ENCODE measurements at regions not wholly inside any gene's neighbourhood (a gene's known extent, or its start where the extent isn't known, plus 50 kb on each side); places are given as distances from the start of the nearest gene placed in this dataset.

- no peak overlapping the region for H3K27ac ChIP-seq (ENCODE audit: low read depth, low read length)
- H2BK5ac ChIP-seq (ENCODE audit: low read depth, low read length) = no peak overlapping the region
- no peak overlapping the region for H3K56ac ChIP-seq (replicated peaks; ENCODE audit: insufficient read length, low read depth, low read length)
- H3K9ac ChIP-seq (replicated peaks in 1 of 4; ENCODE audit: extremely low read depth in 1 of 4, low read depth in 3 of 4, low read length in 3 of 4) = no peak overlapping the region
- H2AK5ac ChIP-seq (ENCODE audit: low read depth, low read length) = no peak overlapping the region
- peaks cover 0 to 5% (median 1%) of the 10 kb centered on the region in 4 experiments; a peak in 4 of 7 replicates for H3K4me1 ChIP-seq (replicated peaks in 1 of 4; ENCODE audit: control insufficient read depth in 3 of 4, insufficient read depth in 4 of 4, low read length in 3 of 4)
- DNase-seq (ENCODE audit: low read depth in 1 of 2, low spot score in 2 of 2) = no peak
- H2BK120ac ChIP-seq (replicated peaks; ENCODE audit: low read depth, low read length) = no peak overlapping the region
- H2BK15ac ChIP-seq (ENCODE audit: low read length) = no peak overlapping the region
- H3K4ac ChIP-seq (replicated peaks; ENCODE audit: insufficient read length, low read depth, low read length) = no peak overlapping the region
- H3K4me2 ChIP-seq (ENCODE audit: insufficient read depth in 1 of 2, low read depth in 2 of 2, low read length in 2 of 2) = no peak overlapping the region
- H3K9me3 ChIP-seq (ENCODE audit: insufficient read depth in 2 of 2, low read depth in 1 of 2, low read length in 1 of 2) = no peaks in the 10 kb centered on the region
- H3K4me3 ChIP-seq (ENCODE audit: extremely low read depth in 1 of 4, insufficient read depth in 2 of 4, low read depth in 3 of 4, low read length in 4 of 4) = no peak overlapping the region
- FAIRE-seq = no peak
- H3K27me3 ChIP-seq (replicated peaks in 1 of 4; ENCODE audit: control insufficient read depth in 3 of 4, extremely low read depth in 1 of 4, insufficient read depth in 3 of 4, low read length in 3 of 4) = no peaks in the 10 kb centered on the region
- H4K20me1 ChIP-seq (replicated peaks in 1 of 2; ENCODE audit: control insufficient read depth in 1 of 2, insufficient read depth in 2 of 2, low read length in 2 of 2) = no peaks in the 10 kb centered on the region
- no peak overlapping the region for H2BK12ac ChIP-seq (ENCODE audit: low read depth, low read length)
- H2AFZ ChIP-seq (ENCODE audit: low read length) = no peak overlapping the region
- POLR2A ChIA-PET (ENCODE audit: partially characterized antibody) = no interaction called here
- WGBS, 2 experiments (ENCODE audit: extremely low coverage in 1 of 2, insufficient coverage in 1 of 2, insufficient read length in 1 of 2, insufficient replicate concordance in 2 of 2, low coverage in 1 of 2, low lambda C conversion rate in 2 of 2, missing lambda C conversion rate in 1 of 2) = 86% methylated on average over 1 of the region's 1 CpG; no CpG with 5 or more reads in 1 of the 2 experiments
- no peak overlapping the region for H2BK20ac ChIP-seq (ENCODE audit: low read length)
- H3K36me3 ChIP-seq (ENCODE audit: control insufficient read depth in 2 of 4, insufficient read depth in 4 of 4, low read length in 3 of 4) = no peaks in the 10 kb centered on the region
- H3K23me2 ChIP-seq (ENCODE audit: low read depth, low read length) = no peaks in the 10 kb centered on the region
- H3K23ac ChIP-seq (ENCODE audit: insufficient read length) = no peak overlapping the region
- H3K14ac ChIP-seq (ENCODE audit: insufficient read length) = no peak overlapping the region
- no peak overlapping the region for H4K5ac ChIP-seq (ENCODE audit: insufficient read length, low read depth, low read length)
- H4K8ac ChIP-seq (ENCODE audit: extremely low read depth, insufficient read depth, low read length) = no peak overlapping the region
- TF ChIP-seq BRCA1 (IDR thresholded peaks at IDR 0.05; ENCODE audit: low read depth, low read length) (no peak), NRF1 (IDR thresholded peaks at IDR 0.05; ENCODE audit: low read depth, low read length) (no peak), CBX8 (IDR thresholded peaks at IDR 0.05; ENCODE audit: borderline replicate concordance, low read depth, low read length) (no peak), CEBPB (IDR thresholded peaks at IDR 0.05; ENCODE audit: low read depth, low read length) (no peak), CHD1 (IDR thresholded peaks at IDR 0.05; ENCODE audit: low read depth, low read length) (no peak), TAF1 (IDR thresholded peaks at IDR 0.05; ENCODE audit: low read depth, low read length) (no peak), SP4 (IDR thresholded peaks at IDR 0.05; ENCODE audit: low read length) (no peak), EGR1 (IDR thresholded peaks at IDR 0.05; ENCODE audit: borderline replicate concordance, low read depth, low read length) (no peak), YY1 (IDR thresholded peaks at IDR 0.05; ENCODE audit: low read depth, low read length) (no peak), SUZ12 (IDR thresholded peaks at IDR 0.05; ENCODE audit: low read length) (no peak), JUN (IDR thresholded peaks at IDR 0.05; ENCODE audit: low read depth, low read length) (no peak), GTF2F1 (IDR thresholded peaks at IDR 0.05; ENCODE audit: borderline replicate concordance, low read depth, low read length) (no peak), POLR2AphosphoS5 (IDR thresholded peaks at IDR 0.05; ENCODE audit: low read depth, low read length) (no peak), SIRT6 (IDR thresholded peaks at IDR 0.05; ENCODE audit: low read length) (no peak), CREB1 (IDR thresholded peaks at IDR 0.05) (no peak), POLR2A (IDR thresholded peaks at IDR 0.05; ENCODE audit: control extremely low read depth in 1 of 2, low read depth in 2 of 2, low read length in 2 of 2) (no peak), MAFK (IDR thresholded peaks at IDR 0.05; ENCODE audit: low read depth, low read length) (no peak)
- no peak overlapping the region for H4K91ac ChIP-seq (replicated peaks; ENCODE audit: insufficient read length, low read length)
- CTCF ChIA-PET (ENCODE audit: partially characterized antibody) = interaction anchor here (0.6 to 6.2 kb wide), 11 partner anchors 10 to 328 kb away, joined by 3 to 38 read pairs (median 3); partner anchors contain the start of gene AFP
- H3K79me1 ChIP-seq (ENCODE audit: low read depth, low read length) = no peaks in the 10 kb centered on the region
- no peaks in the 10 kb centered on the region for H3K79me2 ChIP-seq (ENCODE audit: control insufficient read depth in 1 of 2, insufficient read depth in 2 of 2, low read length in 2 of 2)
- H3K18ac ChIP-seq (ENCODE audit: extremely low read depth, low read length) = no peak overlapping the region
Observed at GRCh38 chr4:73344106-73344505, 60.0 kb upstream of the ALB start.
